NCI-H526 (cell line): ENCODE measurements at regions not wholly inside any gene's neighbourhood (a gene's known extent, or its start where the extent isn't known, plus 50 kb on each side); places are given as distances from the start of the nearest gene placed in this dataset.
"Not testable (repeated sequence)": the region's sequence is repeated elsewhere in the genome, so short reads cannot be mapped to it uniquely, and the experiment has no call there.

Source experiments
- DNase-seq, 2 experiments: peaks; one replicate each; lab custom pipeline; 2025; lab: John Stamatoyannopoulos, UW

DNA sequence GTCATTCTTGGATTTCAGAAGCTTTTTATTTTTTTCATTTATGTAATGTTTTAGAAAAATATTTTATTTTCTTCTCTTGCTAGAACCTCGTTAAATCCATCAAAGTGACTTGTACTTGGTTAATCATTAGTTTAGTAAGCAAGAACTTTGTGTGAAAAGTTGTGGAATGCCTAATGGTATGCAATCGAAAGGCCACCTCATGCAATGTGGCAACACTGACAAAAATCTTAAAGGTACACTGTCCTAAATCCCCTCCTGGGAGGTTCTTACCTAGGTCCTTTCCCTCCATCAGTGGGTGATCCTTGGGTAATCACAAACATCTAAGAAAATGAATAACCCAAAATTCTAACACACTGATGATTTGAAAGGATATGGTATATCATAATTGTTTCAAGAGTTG, 304.2 kb downstream of the DNAH5 start:
- DNase-seq, result no peak

DNA sequence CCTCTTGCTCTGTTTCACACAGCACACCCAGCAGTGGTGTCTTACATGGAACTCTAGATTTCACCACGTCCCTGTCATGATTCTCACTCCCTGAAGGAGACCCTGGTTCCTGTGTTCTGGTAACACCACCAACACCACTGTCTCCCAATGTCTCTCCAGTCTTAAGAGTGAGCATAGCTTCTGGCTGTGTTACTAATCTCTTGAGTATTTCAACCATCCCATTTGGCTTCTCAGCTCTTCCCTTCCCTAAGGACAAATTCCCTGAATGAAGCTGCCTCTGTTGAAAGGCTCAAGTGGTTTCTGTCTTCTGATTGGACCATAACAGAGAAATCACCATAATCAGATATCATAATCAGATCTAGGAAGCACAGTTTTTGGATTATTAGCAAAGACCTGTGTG, 311.8 kb downstream of the DNAH5 start:
- DNase-seq, result no peak

- DNase-seq, result no peak
Measured at GRCh38 chr5:13629218-13629617, 315.3 kb downstream of the DNAH5 start.

DNA sequence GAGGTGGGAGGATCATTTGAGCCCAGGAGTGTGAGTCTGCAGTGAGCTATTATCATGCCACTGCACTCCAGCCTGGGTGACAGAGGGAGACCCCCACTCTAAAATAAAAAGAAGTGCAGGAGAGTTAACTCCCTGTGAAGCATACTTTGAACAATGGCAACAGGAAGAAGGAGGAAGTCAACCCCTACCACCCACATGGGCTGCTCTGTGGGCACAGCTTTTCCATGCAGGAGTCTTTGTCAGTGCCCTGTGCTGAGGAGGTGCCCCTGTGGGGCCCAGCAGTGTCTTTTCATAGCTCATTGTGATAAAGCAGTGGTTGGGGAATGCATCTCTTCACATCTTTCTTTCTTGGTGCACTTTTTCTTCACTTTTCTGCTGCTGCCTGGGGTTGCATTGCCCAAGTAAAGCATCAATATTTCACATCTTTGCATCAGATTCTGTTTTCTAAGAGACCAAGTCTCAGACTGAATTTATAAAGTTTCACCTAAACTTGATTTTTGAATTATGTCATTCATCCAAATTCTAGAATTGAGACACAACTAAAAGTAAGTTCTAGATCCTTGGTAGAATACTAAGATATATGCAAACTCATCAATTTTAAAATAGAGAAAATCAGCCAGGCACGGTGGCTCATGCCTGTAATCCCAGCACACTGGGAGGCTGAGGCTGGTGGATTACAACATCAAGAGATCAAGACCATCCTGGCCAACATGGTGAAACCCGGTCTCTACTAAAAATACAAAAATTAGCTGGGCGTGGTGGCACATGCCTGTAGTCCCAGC, 316.6 kb downstream of the DNAH5 start:
- no peak for DNase-seq

DNA sequence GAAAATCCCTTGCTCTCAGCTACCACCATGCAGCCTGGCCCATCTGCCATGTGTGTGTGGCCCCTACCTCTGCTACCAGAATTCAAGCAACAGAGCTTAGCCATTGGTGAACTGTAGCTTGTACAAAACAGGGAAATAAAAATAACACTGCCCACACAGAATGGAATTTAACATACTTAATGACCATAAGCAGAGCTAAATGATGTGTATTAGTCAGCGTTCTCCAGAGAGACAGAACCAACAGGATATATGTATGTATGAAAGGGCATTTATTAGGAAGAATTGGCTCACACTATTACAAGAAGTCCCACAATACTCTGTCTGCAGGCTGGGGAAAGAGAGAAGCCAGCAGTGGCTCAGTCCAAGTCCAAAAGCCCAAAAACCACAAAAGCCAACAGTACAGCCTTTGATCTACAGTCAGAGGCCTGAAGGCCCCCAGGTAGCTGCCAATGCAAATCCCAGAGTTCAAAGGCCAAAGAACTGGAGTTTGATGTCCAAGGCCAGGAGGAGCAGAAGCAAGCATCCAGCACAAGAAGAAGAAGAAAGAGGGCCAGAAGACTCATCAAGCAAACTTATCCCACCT, 318.8 kb downstream of the DNAH5 start:
- no peak for DNase-seq

DNA sequence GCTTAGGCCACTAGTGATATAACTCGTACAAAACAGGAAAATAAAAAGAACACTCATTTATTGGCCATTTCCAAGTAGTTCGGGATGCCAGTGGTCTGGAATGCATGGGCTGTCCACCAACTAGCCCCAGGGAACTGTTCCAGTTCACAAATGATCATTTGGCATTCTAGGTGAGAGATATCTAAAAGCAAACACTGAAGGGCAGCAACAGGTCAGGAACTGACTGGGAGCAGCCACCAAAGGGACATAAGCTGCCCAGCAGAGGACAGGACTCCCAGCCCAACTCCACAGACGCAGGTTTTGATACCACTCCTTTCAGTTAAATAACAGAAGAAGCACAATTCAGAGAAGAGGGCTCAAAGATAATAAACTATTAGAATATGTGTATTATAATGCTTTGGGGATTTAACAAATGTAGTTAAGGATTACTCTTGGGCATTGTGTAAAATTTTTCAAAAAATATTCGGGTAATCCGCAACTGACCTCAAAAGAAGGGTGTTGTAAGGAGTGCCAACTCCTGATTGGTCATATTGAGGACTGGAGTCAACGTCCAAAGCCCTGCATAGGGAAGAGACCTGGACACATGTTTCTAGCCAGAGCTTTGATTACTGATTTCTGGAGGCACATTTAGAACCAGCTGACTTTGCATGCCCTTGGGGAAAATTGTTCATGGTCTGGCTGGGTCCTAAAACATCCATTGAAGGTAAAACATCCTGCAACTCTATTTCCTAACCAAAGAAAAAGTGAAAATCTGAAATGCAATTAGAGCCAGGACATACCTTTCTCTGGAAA, 320.0 kb downstream of the DNAH5 start:
- DNase-seq, result no peak

GRCh38 chr5:13613621-13614020, 330.9 kb downstream of the DNAH5 start:
- no peak for DNase-seq

GRCh38 chr5:13611604-13612003, 332.9 kb downstream of the DNAH5 start:
- DNase-seq, result no peak

- no peak for DNase-seq
Measured at GRCh38 chr5:13609504-13609903, 335.0 kb downstream of the DNAH5 start.

- DNase-seq, result no peak
Measured at GRCh38 chr5:13606051-13606450, 338.4 kb downstream of the DNAH5 start.

DNA sequence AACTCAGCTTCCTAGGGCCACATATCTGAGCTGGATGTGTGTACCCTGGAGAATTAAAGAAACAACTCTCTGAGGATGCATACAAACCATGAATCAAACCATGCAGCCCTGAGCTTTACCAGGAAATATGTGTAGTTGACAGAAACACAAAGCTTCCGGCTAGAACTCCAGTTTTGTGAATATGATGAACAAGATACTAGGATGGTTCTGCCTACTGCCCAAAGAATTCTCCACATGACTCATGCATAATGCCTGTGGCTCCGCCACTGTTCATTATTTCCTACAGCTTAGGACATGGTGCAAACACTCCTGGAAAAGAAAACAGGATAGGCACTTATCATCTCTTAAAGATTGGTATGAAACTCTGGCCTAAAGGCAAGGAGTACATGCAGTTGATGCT, 343.4 kb downstream of the DNAH5 start:
- DNase-seq, result no peak

DNA sequence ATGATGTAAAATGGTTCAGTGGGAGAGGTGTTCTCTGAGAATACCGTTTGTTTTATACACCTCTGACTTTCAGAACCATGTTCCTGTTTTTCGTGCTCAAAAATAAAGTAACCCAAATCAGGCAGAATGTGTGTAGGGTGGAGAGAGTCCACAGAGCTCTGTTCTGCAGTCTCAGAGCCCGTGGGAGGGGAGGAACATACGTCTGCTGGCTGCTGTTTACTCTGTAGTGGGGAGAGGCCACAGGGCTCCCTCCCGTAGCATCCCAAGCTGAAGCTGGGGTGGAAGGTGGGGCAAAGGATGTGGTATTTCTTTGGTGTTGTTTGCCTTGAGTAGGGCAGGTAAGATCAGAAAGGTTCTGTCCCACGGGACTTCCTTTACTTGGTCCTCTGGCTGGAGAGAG, 348.5 kb downstream of the DNAH5 start:
- DNase-seq, result no peak

DNA sequence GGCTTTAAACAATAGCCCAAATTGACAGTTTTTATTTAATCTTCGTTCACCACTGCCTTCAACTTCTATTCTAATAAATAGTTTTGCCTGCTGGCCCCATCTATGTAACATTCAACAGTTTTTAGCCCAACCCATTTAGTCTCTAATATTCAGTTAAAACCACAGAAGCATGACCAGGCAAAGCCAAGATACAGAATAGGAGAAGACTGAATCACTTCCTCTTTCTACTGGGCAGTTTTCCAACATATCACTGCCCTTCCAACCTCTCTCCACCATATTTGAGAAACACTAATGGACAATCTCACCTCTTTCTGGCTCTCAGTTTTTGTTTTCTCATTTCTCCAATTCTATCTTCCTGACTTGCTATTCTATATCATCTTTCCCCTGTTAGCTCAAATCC, 352.9 kb downstream of the DNAH5 start:
- no peak for DNase-seq

- no peak for DNase-seq
Measured at GRCh38 chr5:13585324-13585723, 359.2 kb downstream of the DNAH5 start.

GRCh38 chr5:13581914-13582313, 362.6 kb downstream of the DNAH5 start:
- no peak for DNase-seq

DNA sequence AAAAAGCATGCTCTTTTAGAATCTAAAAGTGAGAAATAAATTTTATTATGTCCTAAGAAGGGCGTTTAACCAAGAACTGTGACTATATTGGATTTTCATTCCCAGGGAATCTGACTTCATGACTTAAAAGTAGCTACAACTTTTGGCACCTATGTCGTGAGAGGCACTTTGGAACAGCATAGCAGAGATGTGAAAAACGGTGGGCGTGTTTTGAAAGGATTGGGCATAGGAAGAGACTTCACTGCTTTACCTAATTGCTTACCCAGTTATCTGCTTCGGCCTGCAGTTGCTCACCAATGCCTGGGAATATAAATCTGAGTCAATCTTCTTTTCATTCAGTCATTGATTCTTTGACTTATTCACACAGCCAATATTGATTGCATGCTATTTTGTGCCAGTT, 363.4 kb downstream of the DNAH5 start:
- no peak for DNase-seq

GRCh38 chr5:13580058-13580457, 364.4 kb downstream of the DNAH5 start:
- no peak for DNase-seq

- not testable (repeated sequence) for DNase-seq
Measured at GRCh38 chr5:13579091-13579490, 365.4 kb downstream of the DNAH5 start.

GRCh38 chr5:13578311-13579039, 366.0 kb downstream of the DNAH5 start:
- DNase-seq, result not testable (repeated sequence)

DNA sequence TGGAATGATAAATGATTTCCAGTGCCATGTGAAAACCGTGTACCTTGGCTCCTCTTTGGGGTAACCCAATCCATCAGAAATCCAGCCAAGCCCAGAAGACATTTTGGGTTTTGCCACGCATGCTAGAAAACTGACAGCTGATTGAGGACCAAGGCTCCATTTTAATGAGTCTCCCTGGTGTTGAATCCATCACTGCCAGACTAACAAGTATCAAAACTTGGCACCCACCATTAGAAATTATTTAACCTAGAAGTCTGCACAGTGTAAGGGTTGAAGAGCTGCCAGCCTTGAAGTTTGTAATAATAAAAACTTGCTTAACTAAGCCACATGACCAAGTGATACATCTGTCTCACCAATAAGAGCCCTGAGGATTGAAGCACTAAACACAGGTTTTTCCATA, 369.9 kb downstream of the DNAH5 start:
- no peak for DNase-seq

DNA sequence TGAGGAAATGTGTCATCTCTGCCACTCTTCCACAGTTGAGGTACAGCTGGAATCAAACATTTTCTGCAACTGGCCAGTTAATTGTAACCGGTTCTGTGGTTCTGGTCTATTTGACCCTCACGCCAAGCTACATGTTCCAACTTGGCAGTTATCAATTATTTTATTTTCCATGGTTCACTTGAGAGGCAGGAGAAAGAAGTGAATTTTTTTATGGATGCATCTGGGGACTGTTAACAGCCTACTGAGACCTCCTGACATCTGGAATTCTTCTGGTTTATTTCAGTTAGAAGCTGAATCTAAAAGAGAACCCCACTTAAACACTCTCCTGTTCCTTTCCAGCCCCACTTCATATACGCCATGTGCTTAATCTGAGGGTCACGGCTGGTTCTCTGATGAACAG, 372.3 kb downstream of the DNAH5 start:
- DNase-seq, result no peak

GRCh38 chr5:13569090-13569715, 375.3 kb downstream of the DNAH5 start:
- no peak for DNase-seq
